H9 (cell line): ENCODE measurements at regions not wholly inside any gene's neighbourhood (a gene's known extent, or its start where the extent isn't known, plus 50 kb on each side); places are given as distances from the start of the nearest gene placed in this dataset.

Experiments used
- DNase-seq: peaks from one replicate; pipeline ENCODE4 v3.0.0-alpha.2; 2017
- H2AFZ ChIP-seq: one replicate; pipeline ENCODE4 v1.6.1; 2013; ENCODE audit warnings: mild to moderate bottlenecking, low read length, control low read depth, moderate library complexity
- H2AK5ac ChIP-seq: 2 replicates; pipeline ENCODE4 v1.6.1; 2013; ENCODE audit warnings: low read length, control low read depth, mixed read lengths; ENCODE audit not compliant: insufficient read length
- H2BK120ac ChIP-seq: one replicate; pipeline ENCODE4 v1.6.1; 2013; ENCODE audit warnings: low read depth, mild to moderate bottlenecking, low read length, control low read depth, inconsistent platforms; ENCODE audit not compliant: poor library complexity, severe bottlenecking
- H2BK12ac ChIP-seq: 2 replicates; pipeline ENCODE4 v1.6.1; 2013; ENCODE audit warnings: low read length, control low read depth, mixed read lengths, low read depth; ENCODE audit not compliant: insufficient read length
- H2BK15ac ChIP-seq: 2 replicates; pipeline ENCODE4 v1.6.1; 2013; ENCODE audit warnings: low read depth, low read length, control low read depth
- H2BK20ac ChIP-seq: one replicate; pipeline ENCODE4 v1.6.1; 2013; ENCODE audit warnings: low read depth, mild to moderate bottlenecking, low read length, control low read depth, inconsistent platforms; ENCODE audit not compliant: poor library complexity, severe bottlenecking
- H2BK5ac ChIP-seq: 2 replicates; pipeline ENCODE4 v1.6.1; 2013; ENCODE audit warnings: low read length, control low read depth, mixed read lengths; ENCODE audit not compliant: insufficient read length
- H3K14ac ChIP-seq: 2 replicates; pipeline ENCODE4 v1.6.1; 2013; ENCODE audit warnings: low read length, control low read depth; ENCODE audit not compliant: insufficient read depth
- H3K18ac ChIP-seq: 2 replicates; pipeline ENCODE4 v1.6.1; 2013; ENCODE audit warnings: low read depth, mild to moderate bottlenecking, mixed read lengths, low read length, control low read depth; ENCODE audit not compliant: insufficient read length
- H3K23ac ChIP-seq: 2 replicates; pipeline ENCODE4 v1.6.1; 2013; ENCODE audit warnings: low read length, control low read depth, mixed read lengths, low read depth; ENCODE audit not compliant: insufficient read length
- H3K23me2 ChIP-seq: 2 replicates; pipeline ENCODE4 v1.6.1; 2013; ENCODE audit warnings: low read depth, mild to moderate bottlenecking, mixed read lengths, low read length, control low read depth; ENCODE audit not compliant: insufficient read length, poor library complexity, severe bottlenecking
- H3K27ac ChIP-seq: 2 replicates; pipeline ENCODE4 v1.5.1; 2013; ENCODE audit warnings: low read length, control low read depth, mixed read lengths, low read depth; ENCODE audit not compliant: insufficient read length
- H3K27me3 ChIP-seq: 2 replicates; pipeline ENCODE4 v1.6.1; 2013; ENCODE audit warnings: low read length, control low read depth, inconsistent platforms; ENCODE audit not compliant: insufficient read depth
- H3K4ac ChIP-seq: 2 replicates; pipeline ENCODE4 v1.6.1; 2013; ENCODE audit warnings: low read depth, mild to moderate bottlenecking, control low read depth, inconsistent platforms, low read length, moderate library complexity
- H3K4me1 ChIP-seq: 2 replicates; pipeline ENCODE4 v1.6.1; 2013; ENCODE audit warnings: low read length, control low read depth, inconsistent platforms; ENCODE audit not compliant: insufficient read depth
- H3K4me2 ChIP-seq: 2 replicates; pipeline ENCODE4 v1.6.1; 2013; ENCODE audit warnings: low read length, control low read depth, mixed read lengths; ENCODE audit not compliant: insufficient read length, insufficient read depth
- H3K56ac ChIP-seq: 2 replicates; pipeline ENCODE4 v1.6.1; 2013; ENCODE audit warnings: low read depth, mild to moderate bottlenecking, mixed read lengths, low read length, control low read depth; ENCODE audit not compliant: insufficient read length
- H3K79me1 ChIP-seq: 2 replicates; pipeline ENCODE4 v1.6.1; 2013; ENCODE audit warnings: low read depth, mild to moderate bottlenecking, moderate library complexity, low read length, control low read depth, inconsistent platforms; ENCODE audit not compliant: insufficient read depth, poor library complexity, severe bottlenecking
- H3K79me2 ChIP-seq: 2 replicates; pipeline ENCODE4 v1.6.1; 2013; ENCODE audit warnings: low read length, control low read depth, inconsistent platforms; ENCODE audit not compliant: insufficient read depth
- H3K9ac ChIP-seq: 2 replicates; pipeline ENCODE4 v1.6.1; 2013; ENCODE audit warnings: low read length, control low read depth, mixed read lengths; ENCODE audit not compliant: insufficient read length; ENCODE audit errors: extremely low read depth
- H3K9me3 ChIP-seq: one replicate; pipeline ENCODE4 v1.6.1; 2013; ENCODE audit warnings: low read depth, low read length, inconsistent platforms; ENCODE audit not compliant: control insufficient read depth
- H3T11ph ChIP-seq: one replicate; pipeline ENCODE4 v1.6.1; 2013; ENCODE audit warnings: mild to moderate bottlenecking, low read length, control low read depth, inconsistent platforms
- H4K20me1 ChIP-seq: one replicate; pipeline ENCODE4 v1.6.1; 2013; ENCODE audit not compliant: control insufficient read depth, insufficient read length, insufficient read depth
- H4K5ac ChIP-seq: 2 replicates; pipeline ENCODE4 v1.6.1; 2013; ENCODE audit warnings: low read depth, mild to moderate bottlenecking, mixed read lengths, low read length, control low read depth; ENCODE audit not compliant: insufficient read length
- H4K8ac ChIP-seq: replicated peaks from 2 replicates; pipeline ENCODE4 v1.6.1; 2013; ENCODE audit warnings: low read length, control low read depth, mixed read lengths, low read depth; ENCODE audit not compliant: insufficient read length
- H4K91ac ChIP-seq: 2 replicates; pipeline ENCODE4 v1.6.1; 2013; ENCODE audit warnings: low read depth, mild to moderate bottlenecking, moderate library complexity, mixed read lengths, low read length, control low read depth; ENCODE audit not compliant: insufficient read length
- H3K27ac Mint-ChIP-seq, 3 experiments: 2 replicates in 2 of 3; 3 replicates in 1 of 3; pipeline ENCODE4 v1.8.0; 2020 to 2021; ENCODE audit warnings: mixed read lengths in 3 of 3, mild to moderate bottlenecking in 1 of 3, moderate library complexity in 1 of 3
- H3K27me3 Mint-ChIP-seq: 2 replicates; pipeline ENCODE4 v1.8.0; 2021; ENCODE audit warnings: low read depth, mild to moderate bottlenecking, moderate library complexity, mixed read lengths
- H3K36me3 Mint-ChIP-seq, 3 experiments: 2 replicates in 2 of 3; 3 replicates in 1 of 3; pipeline ENCODE4 v1.8.0; 2020 to 2021; ENCODE audit warnings: low read depth in 3 of 3, mixed read lengths in 3 of 3; ENCODE audit not compliant: insufficient read depth in 1 of 3
- H3K4me1 Mint-ChIP-seq, 2 experiments: 2 replicates each; pipeline ENCODE4 v1.8.0; 2020; ENCODE audit warnings: mixed read lengths in 2 of 2
- H3K4me3 Mint-ChIP-seq, 2 experiments: 2 replicates in 1 of 2; 3 replicates in 1 of 2; pipeline ENCODE4 v1.8.0; 2020 to 2021; ENCODE audit warnings: mild to moderate bottlenecking in 2 of 2, mixed read lengths in 2 of 2, moderate library complexity in 1 of 2
- H3K9me3 Mint-ChIP-seq, 2 experiments: 2 replicates in 1 of 2; 3 replicates in 1 of 2; pipeline ENCODE4 v1.8.0; 2020; ENCODE audit warnings: mild to moderate bottlenecking in 2 of 2, mixed read lengths in 2 of 2, moderate library complexity in 1 of 2
- WGBS: extraction: QIAGEN DNeasy Blood & Tissue Kit; methylation state at CpG from one replicate; pipeline ENCODE4 v1.1.7; 2013; ENCODE audit warnings: missing lambda C conversion rate, low lambda C conversion rate, mixed read lengths; ENCODE audit not compliant: insufficient read length; ENCODE audit errors: extremely low coverage; 5-methylcytosine and 5-hydroxymethylcytosine counted together
- TF ChIP-seq, protein P1 (sequence below): fragments of 200-600 bp; sonication (generic); conservative IDR thresholded peaks from 3 replicates; pipeline ENCODE4 v1.8.0; 2021; ENCODE audit warnings: antibody characterized with exemption, mild to moderate bottlenecking

DNA sequence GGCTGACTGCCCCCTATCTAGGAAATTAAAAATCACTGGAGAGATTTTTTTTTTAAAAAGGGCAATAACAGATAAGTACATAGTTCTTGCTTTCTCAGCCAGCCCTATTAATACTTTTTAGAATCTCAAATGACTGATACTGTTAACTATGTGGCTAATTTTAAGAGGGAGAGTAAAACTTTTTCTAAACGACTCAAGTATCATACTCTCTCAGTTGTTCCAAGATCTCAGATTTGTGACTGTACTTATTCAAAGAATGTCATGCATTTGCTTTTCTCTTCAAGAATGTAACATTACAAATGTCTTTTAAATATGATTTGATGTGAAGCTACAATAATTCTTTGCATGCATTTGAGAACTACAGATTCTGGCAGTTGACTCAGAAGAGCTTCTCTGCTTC is 55.4 kb upstream of the RAB11FIP2 start:
- Histone ChIP-seq H3K14ac (no peak overlapping the region), H3K27me3 (no peaks in the 10 kb centered on the region), H3K4ac (no peak overlapping the region), H3K9ac (no peak overlapping the region), H2AFZ (no peak overlapping the region), H4K5ac (no peak overlapping the region), H2BK5ac (no peak overlapping the region), H3K56ac (no peak overlapping the region), H3K79me2 (no peaks in the 10 kb centered on the region), H2BK20ac (no peak overlapping the region), H3K79me1 (no peaks in the 10 kb centered on the region), H3T11ph (no peak overlapping the region), H2BK15ac (no peak overlapping the region), H3K4me2 (no peak overlapping the region), H3K4me1 (no peaks in the 10 kb centered on the region), H4K91ac (no peak overlapping the region), H3K18ac (no peak overlapping the region), H3K27ac (no peak overlapping the region), H2BK120ac (no peak overlapping the region), H3K23me2 (no peaks in the 10 kb centered on the region), H4K20me1 (no peaks in the 10 kb centered on the region), H4K8ac (no peak overlapping the region), H2BK12ac (no peak overlapping the region), H2AK5ac (no peak overlapping the region), H3K23ac (no peak overlapping the region), H3K9me3 (no peaks in the 10 kb centered on the region)
- Mint-ChIP-seq H3K9me3 (peaks cover 1% of the 10 kb centered on the region in 2 experiments; a peak in 3 of 5 replicates), H3K4me3 (no peak overlapping the region), H3K4me1 (no peaks in the 10 kb centered on the region), H3K27me3 (no peaks in the 10 kb centered on the region; the same call in 1 of the 2 replicates), H3K36me3 (peaks cover 0 to 4% (median 0%) of the 10 kb centered on the region in 3 experiments; a peak in 2 of 7 replicates), H3K27ac (no peak overlapping the region)
- TF ChIP-seq, protein P1, sequence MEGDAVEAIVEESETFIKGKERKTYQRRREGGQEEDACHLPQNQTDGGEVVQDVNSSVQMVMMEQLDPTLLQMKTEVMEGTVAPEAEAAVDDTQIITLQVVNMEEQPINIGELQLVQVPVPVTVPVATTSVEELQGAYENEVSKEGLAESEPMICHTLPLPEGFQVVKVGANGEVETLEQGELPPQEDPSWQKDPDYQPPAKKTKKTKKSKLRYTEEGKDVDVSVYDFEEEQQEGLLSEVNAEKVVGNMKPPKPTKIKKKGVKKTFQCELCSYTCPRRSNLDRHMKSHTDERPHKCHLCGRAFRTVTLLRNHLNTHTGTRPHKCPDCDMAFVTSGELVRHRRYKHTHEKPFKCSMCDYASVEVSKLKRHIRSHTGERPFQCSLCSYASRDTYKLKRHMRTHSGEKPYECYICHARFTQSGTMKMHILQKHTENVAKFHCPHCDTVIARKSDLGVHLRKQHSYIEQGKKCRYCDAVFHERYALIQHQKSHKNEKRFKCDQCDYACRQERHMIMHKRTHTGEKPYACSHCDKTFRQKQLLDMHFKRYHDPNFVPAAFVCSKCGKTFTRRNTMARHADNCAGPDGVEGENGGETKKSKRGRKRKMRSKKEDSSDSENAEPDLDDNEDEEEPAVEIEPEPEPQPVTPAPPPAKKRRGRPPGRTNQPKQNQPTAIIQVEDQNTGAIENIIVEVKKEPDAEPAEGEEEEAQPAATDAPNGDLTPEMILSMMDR = no peak
- DNase-seq = no peak
- WGBS = no CpG with 5 or more reads among the region's 1 CpG
